Activated CD4-positive, alpha-beta memory T cell treated with anti-CD3 and anti-CD28 coated beads for 36 hours (primary cell): ENCODE measurements at regions not wholly inside any gene's neighbourhood (a gene's known extent, or its start where the extent isn't known, plus 50 kb on each side); places are given as distances from the start of the nearest gene placed in this dataset.

Source experiments
- CTCF ChIA-PET: fragments of 350-600 bp; sonication (Branson Sonifier 250); formaldehyde crosslinking; loops from one replicate; lab custom pipeline; 2021; ENCODE audit warnings: antibody characterized with exemption, inconsistent platforms; lab: Charles Lee
- POLR2A ChIA-PET: fragments of 350-600 bp; sonication (Branson Sonifier 250); formaldehyde crosslinking; loops from one replicate; lab custom pipeline; 2021; ENCODE audit warnings: antibody characterized with exemption; lab: Charles Lee
- DNase-seq: peaks from one replicate; pipeline ENCODE4 v3.0.0-alpha.2; 2020
- H3K27ac Mint-ChIP-seq: one replicate; pipeline ENCODE4 v1.8.0; 2021; ENCODE audit warnings: mixed read lengths
- H3K27me3 Mint-ChIP-seq: one replicate; pipeline ENCODE4 v1.8.0; 2021; ENCODE audit warnings: mixed read lengths
- H3K36me3 Mint-ChIP-seq: one replicate; pipeline ENCODE4 v1.8.0; 2021; ENCODE audit warnings: mixed read lengths
- H3K4me1 Mint-ChIP-seq: one replicate; pipeline ENCODE4 v1.8.0; 2021; ENCODE audit warnings: low read depth, mixed read lengths
- H3K4me3 Mint-ChIP-seq: one replicate; pipeline ENCODE4 v1.8.0; 2021; ENCODE audit warnings: mild to moderate bottlenecking, mixed read lengths
- H3K9me3 Mint-ChIP-seq: one replicate; pipeline ENCODE4 v1.8.0; 2021; ENCODE audit warnings: mixed read lengths
- intact Hi-C: fragments of 100-400 bp; cut with micrococcal nuclease; formaldehyde crosslinking; loops from one replicate; pipeline ENCODE4 v1.15.1; 2023

DNA sequence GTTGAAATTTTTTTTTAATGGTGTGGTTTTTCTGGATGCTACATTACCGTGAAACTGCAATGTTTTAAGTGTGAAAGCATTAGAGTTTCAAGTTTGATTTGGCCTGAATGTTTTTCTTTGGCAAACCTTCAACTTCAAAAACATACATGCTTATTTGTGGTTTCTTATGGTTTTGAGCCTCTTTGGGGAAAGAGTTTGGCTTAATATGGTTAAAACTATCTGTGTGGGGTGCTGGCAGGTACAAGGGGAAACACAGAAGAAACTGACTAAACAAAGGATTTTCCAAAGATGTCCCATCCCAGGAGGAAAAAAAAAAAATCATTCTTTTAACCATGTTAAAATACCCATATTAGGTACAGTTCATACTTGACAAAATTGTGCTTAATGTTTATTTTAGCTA is 121.1 kb downstream of the HGF start:
- no peak for DNase-seq
- Mint-ChIP-seq H3K27ac (no peak overlapping the region), H3K36me3 (no peaks in the 10 kb centered on the region), H3K27me3 (no peaks in the 10 kb centered on the region), H3K4me1 (no peaks in the 10 kb centered on the region), H3K4me3 (no peak overlapping the region), H3K9me3 (peaks cover 38% of the 10 kb centered on the region)
- intact Hi-C loops, result no loop called here
- POLR2A ChIA-PET, result no interaction called here
- CTCF ChIA-PET, result no interaction called here

DNA sequence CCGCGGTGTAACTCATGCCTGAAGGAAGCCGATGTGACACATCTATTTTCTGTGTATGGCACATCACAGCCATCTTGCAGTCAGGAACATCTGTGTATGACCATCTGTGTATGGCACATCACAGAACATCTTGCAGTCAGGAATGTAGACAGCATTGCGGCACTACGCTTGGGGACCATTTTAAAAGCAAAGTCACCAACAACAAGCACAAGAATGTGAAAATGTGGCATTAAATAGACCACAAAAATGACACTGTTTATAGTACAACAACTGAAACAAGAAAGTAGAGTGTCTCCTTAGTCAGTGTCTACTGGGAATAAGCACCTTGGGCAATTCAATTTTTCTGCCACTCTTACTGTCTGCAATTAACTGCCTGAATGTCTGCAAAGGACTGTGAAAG is 124.4 kb downstream of the HGF start:
- no peak overlapping the region for H3K4me3 Mint-ChIP-seq
- intact Hi-C loops, result no loop called here
- ChIA-PET POLR2A (no interaction called here), CTCF (no interaction called here)
- no peak for DNase-seq
- no peaks in the 10 kb centered on the region for H3K36me3 Mint-ChIP-seq
- no peak overlapping the region for H3K27ac Mint-ChIP-seq
- peaks cover 26% of the 10 kb centered on the region for H3K9me3 Mint-ChIP-seq
- H3K27me3 Mint-ChIP-seq, result no peaks in the 10 kb centered on the region
- H3K4me1 Mint-ChIP-seq, result no peaks in the 10 kb centered on the region

DNA sequence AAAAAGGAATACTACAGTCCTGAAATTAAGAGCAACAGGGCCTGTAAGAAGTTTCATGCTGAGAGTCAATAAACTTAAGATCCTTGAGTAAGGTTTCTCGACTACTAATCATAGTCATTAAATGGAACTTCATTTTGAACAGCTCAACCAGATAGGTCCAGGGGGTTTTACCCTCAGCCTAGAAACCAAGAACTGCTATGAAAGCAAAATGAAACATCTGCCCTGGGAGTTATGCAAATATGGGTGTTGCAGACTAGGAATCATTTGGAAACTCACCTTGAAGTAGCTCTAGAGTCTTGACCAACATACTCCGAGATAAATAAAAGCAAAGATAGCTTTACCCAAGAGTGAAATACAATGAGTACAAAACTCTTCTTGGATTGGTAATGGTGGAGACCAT is 128.0 kb downstream of the HGF start:
- Mint-ChIP-seq H3K36me3 (no peaks in the 10 kb centered on the region), H3K27ac (no peak overlapping the region), H3K27me3 (no peaks in the 10 kb centered on the region), H3K4me3 (no peak overlapping the region), H3K4me1 (no peaks in the 10 kb centered on the region), H3K9me3 (peaks cover 17% of the 10 kb centered on the region)
- intact Hi-C loops, result no loop called here
- DNase-seq, result no peak
- ChIA-PET CTCF (no interaction called here), POLR2A (no interaction called here)

DNA sequence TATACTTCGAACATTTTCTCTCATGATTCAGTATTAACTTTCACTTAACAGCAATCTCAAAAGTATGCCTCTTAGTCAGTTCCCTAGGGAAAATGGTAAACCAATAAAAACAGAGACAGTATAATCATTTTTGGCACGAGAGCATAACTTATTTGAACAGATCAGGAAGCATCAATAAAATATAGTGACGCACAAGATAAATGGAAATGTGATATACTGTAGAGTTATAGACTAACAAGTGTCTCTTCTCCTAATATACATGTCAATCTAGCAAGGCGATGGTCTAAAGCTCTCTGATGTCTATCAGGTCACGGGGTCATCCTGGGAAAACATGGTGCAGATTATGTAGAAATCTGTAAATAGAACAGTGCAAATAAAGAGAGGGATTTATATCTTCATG is 131.6 kb downstream of the HGF start:
- intact Hi-C loops, result no loop called here
- peaks cover 11% of the 10 kb centered on the region for H3K9me3 Mint-ChIP-seq
- H3K4me1 Mint-ChIP-seq, result no peaks in the 10 kb centered on the region
- ChIA-PET POLR2A (no interaction called here), CTCF (no interaction called here)
- H3K27ac Mint-ChIP-seq, result no peak overlapping the region
- no peaks in the 10 kb centered on the region for H3K27me3 Mint-ChIP-seq
- no peak overlapping the region for H3K4me3 Mint-ChIP-seq
- no peaks in the 10 kb centered on the region for H3K36me3 Mint-ChIP-seq
- DNase-seq, result no peak

DNA sequence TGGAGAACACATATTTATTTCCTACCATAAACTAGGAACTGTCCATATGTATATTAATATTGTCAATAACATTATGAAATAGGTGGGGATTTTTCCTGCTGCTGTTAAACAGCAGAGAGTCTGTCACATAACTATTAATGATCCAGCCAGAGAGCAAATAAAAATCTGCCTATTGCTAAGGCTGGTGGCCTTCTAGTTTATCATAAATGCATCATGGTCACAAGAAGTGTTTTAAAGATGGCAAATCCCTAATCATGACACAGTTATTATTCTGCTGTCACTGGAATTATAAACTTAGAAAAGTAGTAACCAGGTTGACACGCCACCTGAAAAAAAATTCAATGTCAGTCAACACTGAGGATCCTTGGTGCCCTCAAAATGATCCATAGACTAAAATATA is 132.3 kb downstream of the HGF start:
- intact Hi-C loops, result no loop called here
- Mint-ChIP-seq H3K27me3 (no peaks in the 10 kb centered on the region), H3K4me3 (no peak overlapping the region), H3K36me3 (no peaks in the 10 kb centered on the region), H3K9me3 (peaks cover 11% of the 10 kb centered on the region), H3K4me1 (no peaks in the 10 kb centered on the region), H3K27ac (no peak overlapping the region)
- CTCF ChIA-PET, result no interaction called here
- no peak for DNase-seq
- POLR2A ChIA-PET, result no interaction called here

DNA sequence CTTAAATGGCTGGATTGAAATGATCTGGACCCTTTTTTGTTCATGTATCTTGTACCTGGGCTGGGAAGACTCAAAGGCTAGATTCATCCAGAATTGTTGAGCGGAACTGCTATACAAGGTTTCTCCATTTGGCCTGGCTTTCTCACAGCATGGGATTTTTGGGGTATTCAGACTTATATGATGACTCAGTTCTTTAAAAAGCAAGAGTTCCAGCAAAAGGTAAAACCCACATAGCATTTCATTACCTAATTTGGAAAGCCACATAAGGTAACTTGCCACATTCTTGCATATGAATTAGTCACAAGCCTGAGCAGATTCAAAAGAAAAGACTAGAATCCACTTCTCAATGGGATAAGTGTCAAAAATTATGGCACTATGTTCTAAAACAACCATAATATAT is 137.4 kb downstream of the HGF start:
- DNase-seq, result no peak
- ChIA-PET POLR2A (no interaction called here), CTCF (no interaction called here)
- H3K9me3 Mint-ChIP-seq, result peaks cover 10% of the 10 kb centered on the region
- H3K27me3 Mint-ChIP-seq, result no peaks in the 10 kb centered on the region
- intact Hi-C loops, result no loop called here
- H3K27ac Mint-ChIP-seq, result no peak overlapping the region
- no peaks in the 10 kb centered on the region for H3K36me3 Mint-ChIP-seq
- no peaks in the 10 kb centered on the region for H3K4me1 Mint-ChIP-seq
- H3K4me3 Mint-ChIP-seq, result no peak overlapping the region

DNA sequence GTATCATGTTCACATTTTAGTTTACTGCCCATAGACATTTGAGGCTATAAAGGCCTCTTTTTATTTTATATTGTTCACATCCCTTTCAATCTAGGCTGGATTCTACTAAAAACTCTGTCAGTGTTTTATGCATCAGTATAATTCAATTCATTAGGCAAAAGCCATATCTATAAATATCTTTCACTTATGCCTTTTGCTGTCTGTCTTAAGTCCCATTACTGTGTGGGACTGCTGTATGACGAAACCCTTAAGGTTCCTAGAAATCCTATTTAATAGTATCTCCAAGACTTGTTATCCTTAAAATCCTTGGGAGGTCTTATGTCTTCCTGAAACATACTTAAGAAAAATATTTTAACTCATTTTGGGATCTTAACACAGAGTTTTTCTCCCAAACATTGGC is 139.2 kb downstream of the HGF start:
- no peaks in the 10 kb centered on the region for H3K36me3 Mint-ChIP-seq
- H3K4me1 Mint-ChIP-seq, result no peaks in the 10 kb centered on the region
- H3K9me3 Mint-ChIP-seq, result peaks cover 10% of the 10 kb centered on the region
- intact Hi-C loops, result no loop called here
- ChIA-PET POLR2A (no interaction called here), CTCF (no interaction called here)
- H3K4me3 Mint-ChIP-seq, result no peak overlapping the region
- DNase-seq, result no peak
- H3K27me3 Mint-ChIP-seq, result no peaks in the 10 kb centered on the region
- H3K27ac Mint-ChIP-seq, result no peak overlapping the region

- no peak overlapping the region for H3K4me3 Mint-ChIP-seq
- intact Hi-C loops, result no loop called here
These were observed 140.1 kb downstream of the HGF start for GRCh38 chr7:81629702-81630101.

GRCh38 chr7:81628951-81629350 is 140.9 kb downstream of the HGF start:
- intact Hi-C loops, result no loop called here
- Mint-ChIP-seq H3K4me1 (no peaks in the 10 kb centered on the region), H3K27me3 (no peaks in the 10 kb centered on the region)

More at GRCh38 chr7:81629702-81630101, 140.1 kb downstream of the HGF start:
- DNase-seq, result no peak
- no peaks in the 10 kb centered on the region for H3K36me3 Mint-ChIP-seq
- H3K27ac Mint-ChIP-seq, result no peak overlapping the region
- no peaks in the 10 kb centered on the region for H3K4me1 Mint-ChIP-seq
- no peaks in the 10 kb centered on the region for H3K27me3 Mint-ChIP-seq
- ChIA-PET POLR2A (no interaction called here), CTCF (no interaction called here)
- peaks cover 10% of the 10 kb centered on the region for H3K9me3 Mint-ChIP-seq

GRCh38 chr7:81627536-81628287 is 142.1 kb downstream of the HGF start:
- H3K4me1 Mint-ChIP-seq, result no peaks in the 10 kb centered on the region
- no peaks in the 10 kb centered on the region for H3K27me3 Mint-ChIP-seq
- POLR2A ChIA-PET, result no interaction called here

More at GRCh38 chr7:81628951-81629350, 140.9 kb downstream of the HGF start:
- DNase-seq, result no peak
- H3K36me3 Mint-ChIP-seq, result no peaks in the 10 kb centered on the region
- H3K9me3 Mint-ChIP-seq, result peaks cover 10% of the 10 kb centered on the region
- no peak overlapping the region for H3K27ac Mint-ChIP-seq
- CTCF ChIA-PET, result no interaction called here
- H3K4me3 Mint-ChIP-seq, result no peak overlapping the region
- POLR2A ChIA-PET, result no interaction called here

DNA sequence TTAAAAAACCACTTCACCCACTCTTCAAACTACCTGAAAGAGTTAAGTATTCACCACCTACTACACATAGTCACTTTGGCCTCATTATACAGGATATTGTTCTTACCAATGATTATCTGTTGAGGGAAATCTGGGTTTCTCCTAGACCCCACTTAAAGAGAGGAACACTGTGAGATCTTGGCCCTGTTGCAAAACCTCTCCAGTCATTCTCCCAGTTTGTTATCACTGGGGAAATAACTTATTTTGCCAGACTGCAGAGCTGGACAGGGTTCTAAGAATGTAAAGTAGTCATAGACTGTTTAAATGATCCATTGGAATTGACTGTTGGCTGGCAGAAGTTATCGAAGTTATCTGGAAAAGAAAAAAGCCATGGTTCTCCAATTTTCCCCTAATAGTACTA is 143.8 kb downstream of the HGF start:
- Mint-ChIP-seq H3K4me1 (no peaks in the 10 kb centered on the region), H3K27me3 (no peaks in the 10 kb centered on the region), H3K4me3 (no peak overlapping the region), H3K36me3 (no peaks in the 10 kb centered on the region), H3K9me3 (peaks cover 2% of the 10 kb centered on the region), H3K27ac (no peak overlapping the region)
- CTCF ChIA-PET, result no interaction called here
- no peak for DNase-seq
- intact Hi-C loops, result no loop called here
- POLR2A ChIA-PET, result no interaction called here

More at GRCh38 chr7:81627536-81628287, 142.1 kb downstream of the HGF start:
- Mint-ChIP-seq H3K4me3 (no peak overlapping the region), H3K9me3 (peaks cover 10% of the 10 kb centered on the region), H3K36me3 (no peaks in the 10 kb centered on the region), H3K27ac (no peak overlapping the region)
- no peak for DNase-seq
- CTCF ChIA-PET, result no interaction called here
- intact Hi-C loops, result no loop called here

DNA sequence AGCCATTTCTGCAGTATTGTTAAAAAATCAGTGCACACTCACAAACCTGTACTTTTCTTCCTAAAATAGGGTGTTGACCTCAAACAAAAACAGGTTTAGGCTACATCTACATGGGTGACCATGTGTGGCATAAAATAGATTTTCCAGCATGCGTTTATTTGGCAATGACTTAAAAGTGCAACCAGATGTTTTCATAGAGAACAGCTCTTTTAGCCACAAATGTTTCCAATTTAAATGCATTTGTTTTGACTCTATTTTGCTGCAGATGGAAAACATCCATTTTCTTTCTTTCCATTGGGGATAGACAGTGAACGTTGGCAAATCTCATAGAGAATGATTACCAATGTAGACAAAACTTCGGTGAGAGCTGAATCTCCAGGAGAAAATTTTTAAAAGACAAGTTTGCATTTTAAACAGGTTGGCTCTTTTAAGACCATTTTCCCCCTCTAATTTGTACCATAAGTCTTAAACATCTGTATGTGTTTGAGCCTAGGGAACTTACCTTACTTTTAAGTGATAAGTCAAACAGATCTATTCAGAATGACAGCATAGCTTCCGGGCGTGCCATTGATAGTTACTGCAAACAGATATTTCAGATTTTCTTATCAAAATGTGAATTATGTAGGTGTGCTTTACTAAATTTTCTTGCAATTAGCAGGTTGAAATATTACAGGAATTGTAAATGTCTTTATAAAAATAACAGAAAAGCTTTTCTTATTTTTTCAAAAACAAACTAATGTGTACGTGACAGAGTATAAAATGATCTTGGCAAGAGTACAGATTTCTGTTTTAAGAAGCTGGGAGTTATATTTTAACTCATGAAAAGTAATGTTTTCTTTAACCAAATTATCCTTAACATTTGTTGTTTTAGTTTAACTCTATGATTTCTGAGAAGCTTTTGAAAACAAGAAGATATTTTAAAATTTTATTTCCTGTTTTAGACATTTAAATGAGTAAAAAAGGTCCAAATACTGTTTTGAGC is 144.9 kb downstream of the HGF start:
- intact Hi-C loops, result no loop called here
- no peak overlapping the region for H3K4me3 Mint-ChIP-seq
- H3K4me1 Mint-ChIP-seq, result no peaks in the 10 kb centered on the region
- H3K27me3 Mint-ChIP-seq, result no peaks in the 10 kb centered on the region
- H3K9me3 Mint-ChIP-seq, result no peaks in the 10 kb centered on the region
- H3K36me3 Mint-ChIP-seq, result no peaks in the 10 kb centered on the region
- ChIA-PET POLR2A (no interaction called here), CTCF (no interaction called here)
- no peak overlapping the region for H3K27ac Mint-ChIP-seq
- no peak for DNase-seq
